Glomerular visceral epithelial cell (primary cell): ENCODE measurements at regions not wholly inside any gene's neighbourhood (a gene's known extent, or its start where the extent isn't known, plus 50 kb on each side); places are given as distances from the start of the nearest gene placed in this dataset.
A peak's percentile ranks its signal among the peaks of the same experiment; 100 is the strongest.
"Not testable (repeated sequence)": the region's sequence is repeated elsewhere in the genome, so short reads cannot be mapped to it uniquely, and the experiment has no call there.

Experiments
- DNase-seq: peaks from one replicate; pipeline ENCODE4 v3.0.0-alpha.2; 2016; ENCODE audit errors: extremely low spot score

DNA sequence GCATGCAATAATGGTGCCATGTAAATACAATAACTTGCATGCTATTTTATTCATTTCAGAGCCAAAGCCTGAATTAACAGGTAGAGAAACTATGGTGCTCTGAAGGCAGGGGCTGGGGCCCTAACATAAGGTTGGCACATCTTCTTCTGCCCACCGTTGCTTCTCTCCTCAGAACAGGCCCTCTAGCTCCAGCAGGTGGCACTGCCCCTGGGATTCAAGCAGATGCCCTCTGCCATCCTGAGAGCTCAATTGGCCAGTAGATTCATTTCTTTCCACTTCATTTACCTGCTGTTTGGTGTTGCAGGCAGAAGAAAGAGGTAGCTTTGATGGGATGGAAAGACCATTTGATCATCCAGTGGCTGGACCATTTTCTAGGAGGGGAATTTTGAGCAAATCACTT lies 130.5 kb downstream of the FOXB1 start:
- DNase-seq = no peak

- no peak for DNase-seq
Observed at GRCh38 chr15:60135961-60136360, 131.8 kb downstream of the FOXB1 start.

GRCh38 chr15:60137711-60138396 lies 133.7 kb downstream of the FOXB1 start:
- peak; percentile 10 for DNase-seq

- DNase-seq = no peak
Observed at GRCh38 chr15:60138397-60138968, 134.4 kb downstream of the FOXB1 start.

- DNase-seq = no peak
Observed at GRCh38 chr15:60152386-60152785, 148.3 kb downstream of the FOXB1 start.

- DNase-seq = no peak
Observed at GRCh38 chr15:60154764-60155325, 150.7 kb downstream of the FOXB1 start.

DNA sequence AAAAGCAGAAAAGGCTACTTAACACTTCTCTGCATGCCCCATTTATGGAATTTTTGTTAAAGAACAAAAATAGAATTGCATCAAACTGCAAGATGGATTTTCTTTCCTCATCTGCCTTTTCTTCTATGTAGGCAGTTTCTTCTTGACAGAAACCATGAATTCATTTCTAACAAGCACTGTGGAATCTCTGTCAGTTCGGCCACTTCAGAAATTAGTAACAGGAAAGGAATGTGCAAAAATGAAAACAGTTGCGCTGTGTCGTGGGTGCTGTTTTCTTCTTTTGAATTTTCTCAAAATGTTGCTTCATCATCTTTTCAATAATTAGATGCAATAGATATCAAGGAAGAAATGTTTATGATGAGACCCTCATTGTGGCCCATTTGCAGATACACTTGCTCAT lies 151.6 kb downstream of the FOXB1 start:
- DNase-seq = no peak

GRCh38 chr15:60160909-60161308 lies 156.8 kb downstream of the FOXB1 start:
- DNase-seq = no peak

- DNase-seq = no peak
Observed at GRCh38 chr15:60161704-60162103, 157.6 kb downstream of the FOXB1 start.

- no peak for DNase-seq
Observed at GRCh38 chr15:60162251-60162967, 158.3 kb downstream of the FOXB1 start.

GRCh38 chr15:60162968-60163355 lies 158.9 kb downstream of the FOXB1 start:
- no peak for DNase-seq

- DNase-seq = no peak
Observed at GRCh38 chr15:60165111-60165510, 161.0 kb downstream of the FOXB1 start.

GRCh38 chr15:60172143-60172542 lies 168.0 kb downstream of the FOXB1 start:
- DNase-seq = no peak

DNA sequence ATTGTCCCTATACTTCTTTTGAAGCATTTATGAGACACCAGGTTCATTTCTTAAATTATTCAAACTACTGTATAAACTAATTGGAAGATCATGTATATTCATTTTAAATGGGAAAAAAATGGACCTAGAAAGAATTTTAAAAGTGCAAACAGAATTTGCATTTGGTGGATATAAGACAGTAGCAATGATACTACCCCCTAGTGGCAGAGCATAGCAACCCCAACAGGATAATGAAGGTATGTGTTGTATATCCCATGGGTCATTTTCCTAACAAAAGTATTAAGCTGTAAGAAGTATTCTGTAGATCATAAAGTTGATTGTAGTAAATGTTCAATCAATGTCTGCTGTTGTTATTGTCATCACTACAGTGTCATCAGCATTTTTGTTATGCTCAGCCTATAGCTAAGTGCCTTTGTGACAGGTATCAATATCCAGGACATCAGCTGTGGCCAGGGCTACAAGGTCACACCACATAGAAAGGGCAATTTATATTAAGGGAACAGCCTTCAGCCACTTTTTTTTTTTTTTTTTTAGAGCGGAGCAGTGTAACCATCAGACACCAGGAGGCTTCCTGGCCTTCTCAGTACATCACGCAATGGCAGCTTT lies 175.8 kb downstream of the FOXB1 start:
- peak; percentile 40 for DNase-seq

- DNase-seq = not testable (repeated sequence)
Observed at GRCh38 chr15:60181957-60182356, 177.8 kb downstream of the FOXB1 start.

- DNase-seq = no peak
Observed at GRCh38 chr15:60183366-60183765, 179.3 kb downstream of the FOXB1 start.

- no peak for DNase-seq
Observed at GRCh38 chr15:60184579-60184978, 180.5 kb downstream of the FOXB1 start.

DNA sequence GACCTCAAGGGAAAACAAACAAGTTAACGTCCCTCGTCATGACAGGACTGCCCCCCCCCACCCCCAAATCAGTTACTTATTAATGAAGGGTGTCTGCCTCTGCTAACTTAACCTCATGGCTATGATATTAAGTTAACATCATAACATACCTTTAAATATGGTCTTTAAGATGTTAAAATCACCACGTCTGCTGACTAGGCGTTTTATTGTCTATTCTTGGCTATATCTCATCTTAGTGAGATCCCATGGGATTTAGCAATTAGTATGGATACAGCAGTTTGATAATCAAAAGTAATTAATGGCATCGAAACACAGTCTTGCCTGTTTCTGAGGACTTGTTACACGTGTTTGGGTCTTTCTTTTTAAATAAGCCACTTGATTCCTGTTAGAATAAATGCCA lies 186.9 kb downstream of the FOXB1 start:
- no peak for DNase-seq

DNA sequence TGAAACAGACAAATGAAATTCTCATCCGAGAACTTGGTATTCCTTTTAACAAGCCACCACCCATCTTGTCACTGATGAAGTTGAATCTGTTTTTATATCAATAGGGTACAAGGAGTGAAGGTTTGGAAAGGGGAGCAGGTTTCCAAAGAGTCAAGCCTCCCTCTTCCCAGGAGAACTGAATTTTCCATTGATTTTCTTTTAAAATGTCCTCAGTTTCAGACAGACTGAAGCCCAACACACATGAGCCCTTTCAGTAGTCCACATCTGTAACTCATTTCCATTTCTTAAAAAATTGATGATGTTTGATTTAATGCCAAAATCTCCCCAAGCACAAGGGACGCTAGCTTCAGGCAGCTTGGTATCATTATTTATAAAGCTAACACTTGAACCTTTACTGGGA lies 187.7 kb downstream of the FOXB1 start:
- DNase-seq = no peak

DNA sequence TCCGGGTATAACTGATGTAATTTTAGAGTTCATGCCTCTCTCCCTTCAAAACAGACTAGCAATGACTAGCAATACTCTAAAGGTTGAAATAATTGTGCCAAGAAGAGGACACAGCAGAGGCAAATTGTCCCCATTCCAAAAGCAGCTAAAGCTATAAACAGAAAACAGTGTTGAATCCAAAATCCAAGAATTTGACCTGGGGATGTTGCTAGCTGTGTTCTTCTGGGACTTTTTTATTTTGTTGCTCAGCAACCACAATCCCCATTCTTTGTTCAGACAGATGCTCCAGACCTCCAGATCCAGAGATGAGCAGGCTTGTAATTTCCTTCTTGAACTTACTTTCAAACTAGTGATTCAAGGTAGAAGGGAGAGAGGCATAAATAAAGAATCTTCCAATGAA lies 191.5 kb downstream of the FOXB1 start:
- no peak for DNase-seq

DNA sequence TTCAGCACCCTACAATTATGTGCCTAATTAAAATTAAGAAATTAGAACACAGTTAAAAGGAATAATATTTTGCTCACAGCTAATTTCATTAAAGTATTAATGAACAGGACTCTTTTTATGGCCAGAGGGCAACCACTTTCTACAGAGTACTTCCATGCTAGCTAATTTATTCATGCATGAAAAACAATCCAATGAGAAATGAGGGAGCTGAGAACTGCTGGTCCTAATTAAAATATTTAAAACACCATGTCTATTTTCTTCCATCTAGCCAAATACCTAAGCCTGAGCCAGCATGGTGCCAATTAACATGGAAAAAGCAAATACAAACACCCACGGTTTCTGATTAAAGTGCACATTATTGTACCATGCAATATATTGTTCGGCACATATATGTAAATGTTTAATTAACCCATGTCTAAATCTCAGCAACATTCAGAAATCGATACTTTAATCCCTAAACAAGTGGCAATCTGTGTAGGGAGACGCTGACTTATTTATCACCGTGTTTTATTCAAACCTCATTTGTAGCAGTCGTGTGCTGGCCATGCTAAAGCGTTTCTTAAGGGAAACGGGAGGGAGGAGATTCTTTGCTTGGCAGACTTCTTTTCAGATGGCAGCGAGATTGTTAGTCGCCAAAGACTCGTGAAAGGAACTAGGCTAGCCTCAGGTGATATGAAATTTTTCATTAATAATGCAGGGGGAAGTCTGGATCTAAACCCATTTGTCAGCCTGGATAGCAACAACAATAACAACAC lies 193.5 kb downstream of the ANXA2 start:
- DNase-seq = no peak

- DNase-seq = no peak
Observed at GRCh38 chr15:60208709-60209108, 189.1 kb downstream of the ANXA2 start.
